Right ventricle myocardium inferior (tissue), 1 donor: ENCODE measurements at regions not wholly inside any gene's neighbourhood (a gene's known extent, or its start where the extent isn't known, plus 50 kb on each side); places are given as distances from the start of the nearest gene placed in this dataset.
A peak's percentile ranks its signal among the peaks of the same experiment; 100 is the strongest.

Experiments
- ATAC-seq: fragments of 200-7000 bp; cut with Tn5 transposase; one replicate; pipeline ENCODE4 v1.9.1; 2020; ENCODE audit warnings: mild to moderate bottlenecking, moderate library complexity
- DNase-seq: peaks from one replicate; pipeline ENCODE4 v3.0.0; 2021; ENCODE audit errors: missing footprints
- intact Hi-C: fragments of 100-400 bp; cut with DNase I; formaldehyde crosslinking; loops from one replicate; pipeline ENCODE4 v1.11.0; 2022
- donor health status: DM: no; HTN: yes; CAD: no; lungs with severe emphysema.

GRCh38 chr2:128797937-128798336 is 479.3 kb upstream of the HS6ST1 start:
- DNase-seq = no peak
- intact Hi-C loops = no loop called here
- ATAC-seq = no peak

- ATAC-seq (no peak), DNase-seq (no peak)
- intact Hi-C loops = no loop called here
Measured at GRCh38 chr2:128798502-128799283, 480.0 kb upstream of the HS6ST1 start.

- DNase-seq (no peak), ATAC-seq (no peak)
- intact Hi-C loops = no loop called here
Measured at GRCh38 chr2:128799284-128799552, 480.6 kb upstream of the HS6ST1 start.

- DNase-seq (no peak), ATAC-seq (no peak)
- intact Hi-C loops = no loop called here
Measured at GRCh38 chr2:128799730-128800129, 481.1 kb upstream of the HS6ST1 start.

- intact Hi-C loops = no loop called here
- DNase-seq (no peak), ATAC-seq (no peak)
Measured at GRCh38 chr2:128801576-128801975, 482.9 kb upstream of the HS6ST1 start.

GRCh38 chr2:128803222-128803621 is 484.6 kb upstream of the HS6ST1 start:
- intact Hi-C loops = no loop called here
- ATAC-seq = no peak
- DNase-seq = no peak

- ATAC-seq = no peak
- DNase-seq = no peak
- intact Hi-C loops = no loop called here
Measured at GRCh38 chr2:128805237-128805636, 486.6 kb upstream of the HS6ST1 start.

GRCh38 chr2:128805918-128806317 is 487.2 kb upstream of the HS6ST1 start:
- DNase-seq (no peak), ATAC-seq (no peak)
- intact Hi-C loops = no loop called here

GRCh38 chr2:128807317-128807716 is 488.6 kb upstream of the HS6ST1 start:
- no peak for DNase-seq
- intact Hi-C loops = no loop called here
- ATAC-seq = no peak

GRCh38 chr2:128808462-128809258 is 490.0 kb upstream of the HS6ST1 start:
- intact Hi-C loops = no loop called here

GRCh38 chr2:128809259-128809636 is 490.6 kb upstream of the HS6ST1 start:
- no peak for ATAC-seq
- intact Hi-C loops = no loop called here

More at GRCh38 chr2:128808462-128809258, 490.0 kb upstream of the HS6ST1 start:
- DNase-seq = no peak
- peak; percentile 52 for ATAC-seq

GRCh38 chr2:128809880-128810279 is 491.2 kb upstream of the HS6ST1 start:
- intact Hi-C loops = no loop called here
- ATAC-seq (no peak), DNase-seq (no peak)

More at GRCh38 chr2:128809259-128809636, 490.6 kb upstream of the HS6ST1 start:
- DNase-seq = no peak

GRCh38 chr2:128812183-128812940 is 493.7 kb upstream of the HS6ST1 start:
- ATAC-seq = no peak
- intact Hi-C loops = no loop called here
- DNase-seq = no peak

- DNase-seq = no peak
- intact Hi-C loops = no loop called here
- ATAC-seq = no peak
Measured at GRCh38 chr2:128813352-128814034, 494.8 kb upstream of the HS6ST1 start.

GRCh38 chr2:128815248-128815647 is 496.6 kb upstream of the HS6ST1 start:
- intact Hi-C loops = no loop called here
- ATAC-seq (no peak), DNase-seq (no peak)

GRCh38 chr2:128817171-128817570 is 498.5 kb upstream of the HS6ST1 start:
- intact Hi-C loops = no loop called here
- DNase-seq (no peak), ATAC-seq (no peak)

- DNase-seq = no peak
- intact Hi-C loops = no loop called here
- no peak for ATAC-seq
Measured at GRCh38 chr2:128817813-128818212, 499.1 kb upstream of the HS6ST1 start.

GRCh38 chr2:128818248-128818647 is 499.6 kb upstream of the HS6ST1 start:
- ATAC-seq (no peak), DNase-seq (no peak)
- intact Hi-C loops = no loop called here
